Left lung (tissue), 4 donors: ENCODE measurements at regions not wholly inside any gene's neighbourhood (a gene's known extent, or its start where the extent isn't known, plus 50 kb on each side); places are given as distances from the start of the nearest gene placed in this dataset.
A peak's percentile ranks its signal among the peaks of the same experiment; 100 is the strongest.

Experiments used
- ATAC-seq: fragments of 200-7000 bp; cut with Tn5 transposase; one replicate; pipeline ENCODE4 v1.9.1; 2020; ENCODE audit warnings: moderate library complexity
- DNase-seq, 4 donors: peaks; one replicate each; pipeline ENCODE4 v3.0.0-alpha.2; 2013 to 2020
- H3K27ac ChIP-seq, 2 donors: fragments of 200-600 bp; sonication (generic) in 1 of 2; one replicate each; pipeline versions ENCODE4 v1.5.0 to v1.8.0; 2020 to 2021
- H3K27me3 ChIP-seq, 2 donors: fragments of 200-600 bp; sonication (generic) in 1 of 2; one replicate each; pipeline versions ENCODE4 v1.5.0 to v1.8.0; 2020 to 2021
- H3K36me3 ChIP-seq, 2 donors: fragments of 200-600 bp; sonication (generic) in 1 of 2; one replicate each; pipeline versions ENCODE4 v1.5.0 to v1.8.0; 2020 to 2021
- H3K4me1 ChIP-seq, 2 donors: fragments of 200-600 bp; one replicate each; pipeline ENCODE4 v1.8.0; 2021
- H3K4me3 ChIP-seq, 2 donors: fragments of 200-600 bp; sonication (generic) in 1 of 2; one replicate each; pipeline versions ENCODE4 v1.5.0 to v1.8.0; 2020 to 2021; ENCODE audit warnings: mild to moderate bottlenecking in 1 of 2
- H3K9me3 ChIP-seq, 2 donors: fragments of 200-600 bp; sonication (generic) in 1 of 2; one replicate each; pipeline versions ENCODE4 v1.5.0 to v1.8.0; 2020 to 2021
- intact Hi-C, 2 donors: fragments of 100-400 bp; cut with DNase I; formaldehyde crosslinking; loops; one replicate each; pipeline versions ENCODE4 v1.11.2 to v1.14.2; 2022
- TF ChIP-seq, protein P1 (sequence below), 2 donors: fragments of 200-600 bp; sonication (generic) in 1 of 2; IDR thresholded peaks; one replicate each; pipeline versions ENCODE4 v1.5.0 to v1.8.0; 2021; ENCODE audit warnings: antibody characterized with exemption in 2 of 2
- donor health status: DM: no; HTN: yes; CAD: no.
- donor health status: DM: no; HTN: no; CAD: no.

DNA sequence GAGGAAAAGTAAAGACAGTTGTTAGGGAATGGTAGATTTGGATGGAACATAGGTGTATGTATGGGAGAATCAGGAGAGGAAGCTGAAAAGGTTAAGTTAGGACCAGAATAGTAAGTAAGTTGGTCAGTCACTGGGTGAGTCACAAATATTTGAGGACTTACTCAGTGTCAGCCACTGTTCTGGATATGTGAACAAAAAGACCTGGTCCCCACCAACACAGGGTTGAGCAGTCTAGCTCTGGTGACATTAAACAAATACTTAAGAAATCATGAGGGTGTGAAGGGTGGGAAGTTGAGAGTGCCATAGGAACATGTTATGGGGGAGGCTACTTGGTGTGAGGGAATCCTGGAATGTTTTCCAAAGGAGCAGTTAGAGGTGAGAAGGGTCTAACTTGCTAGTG, 246.9 kb downstream of the PTEN start:
- H3K27me3 ChIP-seq = no peaks in the 10 kb centered on the region
- TF ChIP-seq, protein P1, sequence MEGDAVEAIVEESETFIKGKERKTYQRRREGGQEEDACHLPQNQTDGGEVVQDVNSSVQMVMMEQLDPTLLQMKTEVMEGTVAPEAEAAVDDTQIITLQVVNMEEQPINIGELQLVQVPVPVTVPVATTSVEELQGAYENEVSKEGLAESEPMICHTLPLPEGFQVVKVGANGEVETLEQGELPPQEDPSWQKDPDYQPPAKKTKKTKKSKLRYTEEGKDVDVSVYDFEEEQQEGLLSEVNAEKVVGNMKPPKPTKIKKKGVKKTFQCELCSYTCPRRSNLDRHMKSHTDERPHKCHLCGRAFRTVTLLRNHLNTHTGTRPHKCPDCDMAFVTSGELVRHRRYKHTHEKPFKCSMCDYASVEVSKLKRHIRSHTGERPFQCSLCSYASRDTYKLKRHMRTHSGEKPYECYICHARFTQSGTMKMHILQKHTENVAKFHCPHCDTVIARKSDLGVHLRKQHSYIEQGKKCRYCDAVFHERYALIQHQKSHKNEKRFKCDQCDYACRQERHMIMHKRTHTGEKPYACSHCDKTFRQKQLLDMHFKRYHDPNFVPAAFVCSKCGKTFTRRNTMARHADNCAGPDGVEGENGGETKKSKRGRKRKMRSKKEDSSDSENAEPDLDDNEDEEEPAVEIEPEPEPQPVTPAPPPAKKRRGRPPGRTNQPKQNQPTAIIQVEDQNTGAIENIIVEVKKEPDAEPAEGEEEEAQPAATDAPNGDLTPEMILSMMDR (IDR thresholded peaks at IDR 0.05) = no peak
- peaks cover 0 to 59% of the 10 kb centered on the region in 2 donors for H3K4me1 ChIP-seq
- no peak overlapping the region for H3K27ac ChIP-seq
- H3K4me3 ChIP-seq = no peak overlapping the region
- DNase-seq (no peak), ATAC-seq (peak; percentile 82)
- no peaks in the 10 kb centered on the region for H3K9me3 ChIP-seq
- intact Hi-C loops = no loop called here
- H3K36me3 ChIP-seq = no peaks in the 10 kb centered on the region

DNA sequence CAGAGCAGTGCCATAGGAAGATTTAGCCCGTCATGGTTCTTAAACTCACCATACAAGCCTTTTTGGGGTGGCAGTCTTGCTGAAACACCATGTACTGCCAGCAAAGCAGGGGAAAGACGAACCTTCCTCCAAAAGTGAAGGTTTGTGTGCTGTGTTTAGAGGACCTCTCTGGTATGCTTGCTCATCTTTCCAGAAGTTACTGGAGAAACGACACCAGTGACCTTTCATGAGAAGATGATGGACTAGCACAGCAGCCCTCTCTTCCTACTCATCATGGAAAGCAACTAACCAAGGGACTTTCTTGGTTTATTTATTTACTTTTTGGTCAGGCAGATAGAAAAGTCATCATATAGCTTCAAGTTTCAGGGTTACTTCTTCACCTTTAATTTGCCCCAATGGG, 247.4 kb downstream of the PTEN start:
- Histone ChIP-seq H3K27me3 (no peaks in the 10 kb centered on the region), H3K27ac (no peak overlapping the region), H3K4me1 (peaks cover 0 to 57% of the 10 kb centered on the region in 2 donors), H3K36me3 (no peaks in the 10 kb centered on the region), H3K4me3 (no peak overlapping the region), H3K9me3 (no peaks in the 10 kb centered on the region)
- DNase-seq (no peak), ATAC-seq (no peak)
- TF ChIP-seq, protein P1 (IDR thresholded peaks at IDR 0.05) = no peak
- intact Hi-C loops = no loop called here

DNA sequence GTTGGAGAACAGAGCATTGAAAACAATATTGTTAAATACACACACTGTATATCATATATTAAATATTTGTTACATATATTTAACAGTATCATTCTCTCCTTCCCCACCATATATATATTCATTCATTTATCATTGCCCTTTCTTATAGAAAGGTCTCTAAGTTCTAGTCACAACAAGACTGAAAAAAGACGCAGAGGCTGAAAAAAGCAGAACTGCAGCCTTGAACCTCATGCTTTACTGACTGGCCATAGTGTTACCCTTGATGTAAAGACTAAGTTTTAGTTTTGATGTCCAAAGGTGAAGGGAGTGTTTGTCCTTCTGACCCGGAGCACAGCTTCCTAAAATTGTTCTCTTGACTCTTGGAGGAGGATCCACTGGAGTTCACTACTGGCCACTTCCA, 247.9 kb downstream of the PTEN start:
- no peaks in the 10 kb centered on the region for H3K36me3 ChIP-seq
- ATAC-seq (no peak), DNase-seq (no peak)
- H3K9me3 ChIP-seq = no peaks in the 10 kb centered on the region
- no peaks in the 10 kb centered on the region for H3K27me3 ChIP-seq
- H3K27ac ChIP-seq = no peak overlapping the region
- TF ChIP-seq, protein P1 (IDR thresholded peaks at IDR 0.05) = no peak
- no peak overlapping the region for H3K4me3 ChIP-seq
- intact Hi-C loops = no loop called here
- H3K4me1 ChIP-seq = peaks cover 0 to 57% of the 10 kb centered on the region in 2 donors

DNA sequence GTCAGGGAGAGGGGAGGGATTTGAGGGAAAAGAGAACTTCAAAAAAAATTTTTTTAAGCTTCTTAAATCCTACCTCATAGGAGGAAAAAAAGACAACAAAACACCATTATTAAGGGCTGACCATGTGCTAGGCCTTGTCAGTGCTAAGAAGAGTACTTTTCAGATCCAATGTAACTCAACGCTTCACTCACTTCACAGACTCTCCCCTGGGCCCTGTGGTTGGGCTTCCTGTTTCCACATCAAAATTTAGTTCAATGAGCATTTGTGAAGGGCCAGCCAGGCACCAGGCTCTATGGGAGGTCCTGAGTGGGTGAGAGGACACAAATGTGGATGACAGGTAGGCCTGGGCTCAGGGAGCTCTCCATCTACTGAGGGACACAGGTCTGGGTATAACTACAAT, 249.8 kb downstream of the PTEN start:
- H3K4me3 ChIP-seq = no peak overlapping the region
- no peaks in the 10 kb centered on the region for H3K27me3 ChIP-seq
- ATAC-seq (no peak), DNase-seq (no peak)
- intact Hi-C loops = no loop called here
- no peaks in the 10 kb centered on the region for H3K36me3 ChIP-seq
- no peaks in the 10 kb centered on the region for H3K9me3 ChIP-seq
- TF ChIP-seq, protein P1 (IDR thresholded peaks at IDR 0.05) = no peak
- peaks cover 0 to 60% of the 10 kb centered on the region in 2 donors for H3K4me1 ChIP-seq
- no peak overlapping the region for H3K27ac ChIP-seq

DNA sequence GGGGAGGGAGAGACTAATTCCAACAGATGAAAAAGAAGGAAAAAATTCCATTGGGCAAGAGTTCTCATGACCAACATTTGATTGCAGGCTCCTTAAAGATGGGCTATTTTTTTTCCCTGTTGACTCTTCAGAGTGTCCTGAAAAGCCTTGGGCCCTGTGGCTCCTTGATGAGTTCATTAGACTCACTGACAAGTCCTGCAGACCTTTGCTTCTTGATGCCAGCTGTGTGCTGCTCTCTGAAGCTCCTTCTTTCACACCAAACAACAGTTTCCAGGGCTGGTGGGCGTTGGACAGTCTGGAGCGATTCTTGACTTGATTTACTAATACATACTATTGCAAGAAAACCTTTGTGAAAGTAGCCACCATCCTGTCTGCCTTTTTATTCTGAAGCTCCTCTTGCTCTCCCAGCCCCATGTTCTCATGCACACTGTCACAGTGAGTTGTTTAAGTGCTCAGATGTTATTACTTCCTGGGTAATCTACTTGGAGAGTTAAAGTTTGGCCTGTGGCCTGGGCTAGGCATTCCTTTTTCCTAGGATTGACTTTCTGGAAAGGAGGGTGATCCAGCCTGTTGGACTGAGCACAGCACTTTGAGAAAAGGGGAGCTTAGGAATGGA, 250.3 kb downstream of the PTEN start:
- intact Hi-C loops = no loop called here
- Histone ChIP-seq H3K4me3 (no peak overlapping the region), H3K9me3 (no peaks in the 10 kb centered on the region), H3K4me1 (peaks cover 0 to 65% of the 10 kb centered on the region in 2 donors), H3K36me3 (no peaks in the 10 kb centered on the region), H3K27me3 (no peaks in the 10 kb centered on the region), H3K27ac (no peak overlapping the region)
- ATAC-seq (peak; percentile 12), DNase-seq (no peak)
- TF ChIP-seq, protein P1 (IDR thresholded peaks at IDR 0.05) = no peak
